K562 (cell line): ENCODE measurements at regions not wholly inside any gene's neighbourhood (a gene's known extent, or its start where the extent isn't known, plus 50 kb on each side); places are given as distances from the start of the nearest gene placed in this dataset.

Experiments used
- ATAC-seq: fragments of 200-7000 bp; cut with Tn5 transposase; 3 replicates; pipeline ENCODE4 v1.9.1; 2020; ENCODE audit warnings: moderate library complexity
- BruUV-seq: library from RNA; stranded (reverse); fragments of 400-500 nt; replicated peaks from 2 replicates; lab custom pipeline; 2021; lab: Mats Ljungman, UMichigan
- CTCF ChIA-PET: fragments of 300-600 bp; formaldehyde crosslinking; extraction: SDS; loops from one replicate; lab custom pipeline; 2021; ENCODE audit warnings: low intra/inter-chr PET ratio; lab: Yijun Ruan, JAX
- POLR2A ChIA-PET: fragments of 300-600, 350-650 bp; sonication (Branson Sonifier 250); formaldehyde crosslinking; extraction: SDS; loops from one replicate; lab custom pipeline; 2021; ENCODE audit warnings: antibody characterized with exemption, inconsistent platforms; lab: Yijun Ruan, JAX
- DNase-seq, 4 experiments: peaks; one replicate each; pipeline versions ENCODE4 v3.0.0 to v3.0.0-alpha.2; 2011 to 2018; ENCODE audit warnings: low spot score in 3 of 4, mixed read lengths in 3 of 4; ENCODE audit errors: extremely low read depth in 1 of 4
- FAIRE-seq: peaks from 2 replicates; lab custom pipeline; 2011; peaks lifted over from hg19 to GRCh38; lab: Jason Lieb, UNC
- H2AFZ ChIP-seq: 2 replicates; pipeline ENCODE4 v1.6.0; 2011; ENCODE audit warnings: low read depth, low read length, control low read depth, inconsistent platforms
- H3K27ac ChIP-seq: fragments of 200-600 bp; 3 replicates; pipeline ENCODE4 v1.8.0; 2011; ENCODE audit warnings: low read depth, mild to moderate bottlenecking, control low read depth, inconsistent platforms, low read length, moderate library complexity, mixed read lengths; ENCODE audit errors: extremely low read depth
- H3K27me3 ChIP-seq, 2 experiments: fragments of 300-600 bp in 1 of 2; 2 replicates in 1 of 2; 3 replicates in 1 of 2; pipeline versions ENCODE4 v1.6.0 to v1.8.0; 2011; ENCODE audit warnings: inconsistent platforms in 2 of 2, low read length in 2 of 2, mild to moderate bottlenecking in 1 of 2, mixed read lengths in 1 of 2, moderate library complexity in 1 of 2; ENCODE audit not compliant: control insufficient read depth in 2 of 2, insufficient read depth in 2 of 2
- H3K36me3 ChIP-seq: fragments of 300-600 bp; 3 replicates; pipeline ENCODE4 v1.8.0; 2011; ENCODE audit warnings: mild to moderate bottlenecking, low read length, inconsistent platforms; ENCODE audit not compliant: control insufficient read depth, insufficient read depth
- H3K4me1 ChIP-seq, 2 experiments: fragments of 200-600 bp in 1 of 2; replicated peaks in 1 of 2; 2 replicates in 1 of 2; 3 replicates in 1 of 2; pipeline versions ENCODE4 v1.5.1 to v1.8.0; 2011; ENCODE audit warnings: inconsistent platforms in 2 of 2, low read length in 2 of 2, mild to moderate bottlenecking in 1 of 2, mixed read lengths in 1 of 2, moderate library complexity in 1 of 2; ENCODE audit not compliant: control insufficient read depth in 2 of 2, insufficient read depth in 2 of 2
- H3K4me2 ChIP-seq: 2 replicates; pipeline ENCODE4 v1.6.1; 2011; ENCODE audit warnings: low read length, control low read depth, inconsistent platforms, mixed read lengths; ENCODE audit not compliant: insufficient read depth
- H3K4me3 ChIP-seq: fragments of 200-600 bp; sonication (generic), shearing (Covaris generic); 2 replicates; pipeline ENCODE4 v1.5.1; 2016; ENCODE audit warnings: control low read depth, inconsistent platforms
- H3K79me2 ChIP-seq: fragments of 200-600 bp; 3 replicates; pipeline ENCODE4 v1.8.0; 2011; ENCODE audit warnings: low read length, inconsistent platforms; ENCODE audit not compliant: control insufficient read depth, insufficient read depth
- H3K9ac ChIP-seq, 2 experiments: 2 replicates each; pipeline versions ENCODE4 v1.6.0 to v1.6.1; 2011; ENCODE audit warnings: low read depth in 2 of 2, low read length in 2 of 2, control low read depth in 1 of 2, inconsistent platforms in 1 of 2, mild to moderate bottlenecking in 1 of 2, mixed read lengths in 1 of 2; ENCODE audit not compliant: insufficient read depth in 1 of 2
- H3K9me1 ChIP-seq: one replicate; pipeline ENCODE4 v1.6.0; 2011; ENCODE audit warnings: inconsistent platforms, mild to moderate bottlenecking, low read length, moderate library complexity; ENCODE audit not compliant: control insufficient read depth, insufficient read depth
- H3K9me3 ChIP-seq: replicated peaks from 2 replicates; pipeline ENCODE4 v1.5.1; 2011; ENCODE audit warnings: low read depth, low read length, inconsistent platforms; ENCODE audit not compliant: control insufficient read depth, insufficient read depth
- H4K20me1 ChIP-seq: replicated peaks from 2 replicates; pipeline ENCODE4 v1.6.1; 2011; ENCODE audit warnings: low read length, inconsistent platforms, mixed read lengths; ENCODE audit not compliant: control insufficient read depth, insufficient read depth
- FOSL1 ChIP-seq: fragments of 200-800 bp; sonication (Bioruptor generic); conservative IDR thresholded peaks from 2 replicates; pipeline ENCODE4 v1.6.1; 2016; ENCODE audit warnings: missing genetic modification characterization, missing compliant biosample characterization
- FOXJ2 ChIP-seq: fragments of 200-800 bp; sonication (Bioruptor generic); IDR thresholded peaks from 2 replicates; pipeline ENCODE4 v1.6.1; 2016; ENCODE audit warnings: missing genetic modification characterization, missing compliant biosample characterization
- JUND ChIP-seq, 2 experiments: IDR thresholded peaks; 2 replicates in 1 of 2; 3 replicates in 1 of 2; pipeline ENCODE4 v1.6.1; 2011; ENCODE audit warnings: borderline replicate concordance in 2 of 2, low read depth in 2 of 2, low read length in 2 of 2, improper control_type of control experiment in 1 of 2, missing biosample characterization in 1 of 2, missing genetic modification characterization in 1 of 2, missing genetic modification reagents in 1 of 2
- LCOR ChIP-seq: sonication (generic); formaldehyde crosslinking; IDR thresholded peaks from 2 replicates; pipeline ENCODE4 v1.8.0; 2022; ENCODE audit warnings: mild to moderate bottlenecking, missing genetic modification reagents
- RAD21 ChIP-seq, 2 experiments: fragments of 250-450 bp in 1 of 2; fragments of 450-650 bp in 1 of 2; sonication (Bioruptor Pico) in 1 of 2; formaldehyde crosslinking in 1 of 2; IDR thresholded peaks in 1 of 2; conservative IDR thresholded peaks in 1 of 2; 2 replicates each; pipeline versions ENCODE4 v1.4.0 to v1.8.0; 2020 to 2022; ENCODE audit warnings: mild to moderate bottlenecking in 2 of 2, moderate library complexity in 1 of 2
- RBM25 ChIP-seq: fragments of 200-400 bp; formaldehyde crosslinking; IDR thresholded peaks from 2 replicates; pipeline ENCODE4 v1.6.1; 2018; ENCODE audit warnings: low read length, low read depth, moderate library complexity; ENCODE audit not compliant: severe bottlenecking
- ZNF77 ChIP-seq: fragments of 250-450 bp; sonication (Bioruptor Pico); IDR thresholded peaks from 2 replicates; pipeline ENCODE4 v1.5.0; 2020
- ZZZ3 ChIP-seq: fragments of 450-650 bp; IDR thresholded peaks from 2 replicates; pipeline ENCODE4 v1.6.1; 2016; ENCODE audit warnings: antibody characterized with exemption, mild to moderate bottlenecking, moderate library complexity
- WGBS: fragments of 100-300 bp; shearing (Covaris generic); methylation state at CpG from one replicate; pipeline ENCODE4 v1.1.6; 2016; ENCODE audit warnings: low coverage, mixed read lengths; ENCODE audit not compliant: insufficient coverage; ENCODE audit errors: missing lambda C conversion rate; 5-methylcytosine and 5-hydroxymethylcytosine counted together
- in situ Hi-C: fragments of 300-500 bp; cut with MboI; formaldehyde crosslinking; loops from 4 replicates; pipeline ENCODE4 v1.15.0; 2018; ENCODE audit warnings: inconsistent platforms, mixed read lengths
- intact Hi-C: fragments of 100-400 bp; cut with micrococcal nuclease; formaldehyde crosslinking; loops from 2 replicates; pipeline ENCODE4 v1.14.2; 2022
- TF ChIP-seq, protein P1 (sequence below): fragments of 450-650 bp; formaldehyde crosslinking; IDR thresholded peaks from 2 replicates; pipeline ENCODE4 v1.4.0; 2020; ENCODE audit warnings: mild to moderate bottlenecking, mixed read lengths
- TF ChIP-seq, protein P2 (sequence below): fragments of 450-650 bp; IDR thresholded peaks from 2 replicates; pipeline ENCODE4 v1.6.1; 2017; ENCODE audit warnings: antibody characterized with exemption, mild to moderate bottlenecking

DNA sequence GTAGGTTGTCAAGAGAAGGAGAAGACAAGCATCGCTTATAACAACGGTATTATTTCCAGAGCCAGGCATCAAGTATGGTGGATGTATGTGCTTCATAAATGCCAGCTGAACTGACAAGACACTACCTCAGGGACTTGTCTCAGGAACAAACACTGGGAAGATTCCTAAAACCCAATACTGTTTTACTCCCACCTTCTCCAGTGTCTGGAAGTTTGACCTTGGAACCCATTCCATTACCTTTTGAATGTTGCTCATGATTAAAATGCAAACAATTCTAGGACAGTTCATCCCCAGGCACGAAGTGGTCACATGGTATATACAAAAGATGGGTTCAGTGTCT, 300.1 kb downstream of the ADGB start (continued):
- TF ChIP-seq, protein P1, sequence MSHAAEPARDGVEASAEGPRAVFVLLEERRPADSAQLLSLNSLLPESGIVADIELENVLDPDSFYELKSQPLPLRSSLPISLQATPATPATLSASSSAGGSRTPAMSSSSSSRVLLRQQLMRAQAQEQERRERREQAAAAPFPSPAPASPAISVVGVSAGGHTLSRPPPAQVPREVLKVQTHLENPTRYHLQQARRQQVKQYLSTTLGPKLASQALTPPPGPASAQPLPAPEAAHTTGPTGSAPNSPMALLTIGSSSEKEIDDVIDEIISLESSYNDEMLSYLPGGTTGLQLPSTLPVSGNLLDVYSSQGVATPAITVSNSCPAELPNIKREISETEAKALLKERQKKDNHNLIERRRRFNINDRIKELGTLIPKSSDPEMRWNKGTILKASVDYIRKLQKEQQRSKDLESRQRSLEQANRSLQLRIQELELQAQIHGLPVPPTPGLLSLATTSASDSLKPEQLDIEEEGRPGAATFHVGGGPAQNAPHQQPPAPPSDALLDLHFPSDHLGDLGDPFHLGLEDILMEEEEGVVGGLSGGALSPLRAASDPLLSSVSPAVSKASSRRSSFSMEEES (CRISPR knock-in tag) = peak; percentile 30

DNA sequence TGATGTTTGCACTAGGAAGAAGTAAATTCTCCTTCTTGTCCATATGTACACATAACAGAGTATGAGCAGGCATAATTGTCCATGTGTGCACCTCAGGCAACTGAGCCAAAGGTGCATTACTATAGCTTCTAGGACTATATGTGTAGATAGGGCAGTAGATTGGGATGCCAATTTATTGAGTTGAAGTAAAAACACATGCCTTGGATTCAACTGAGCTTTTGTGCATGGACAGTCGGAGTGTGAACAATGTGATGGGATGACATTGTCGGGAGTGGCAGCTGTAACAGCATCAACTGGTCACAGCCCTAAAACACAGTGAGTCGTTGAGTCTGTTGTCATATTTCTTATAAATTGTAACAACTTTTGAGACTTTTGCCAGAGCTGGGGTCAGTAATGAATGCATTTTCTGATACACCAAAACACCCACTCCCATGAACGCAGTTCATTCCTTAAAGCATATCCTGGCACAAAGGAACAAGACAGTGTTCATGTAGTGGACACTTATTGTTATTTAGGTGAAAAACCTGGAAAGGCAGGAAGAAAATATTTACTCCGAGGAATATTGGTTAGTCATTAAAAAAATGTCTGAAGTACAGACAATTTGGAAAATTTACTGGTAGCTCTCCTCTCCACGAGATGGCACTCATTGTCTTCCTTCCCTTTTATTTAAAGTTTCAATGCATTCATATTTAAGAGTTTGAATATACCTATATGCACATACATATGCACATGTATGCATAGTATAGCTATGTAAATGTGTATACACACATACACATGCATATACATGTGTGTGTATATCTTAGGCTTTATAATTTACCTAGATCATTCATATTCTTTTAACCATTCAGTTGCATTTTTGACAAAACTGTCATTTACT, 302.0 kb upstream of the STXBP5 start:
- Histone ChIP-seq H2AFZ (peak overlapping the region; percentile 74), H3K27ac (peak overlapping the region; percentile 21; the same call in 2 of the 3 replicates), H3K79me2 (peaks cover 2% of the 10 kb centered on the region; the same call in 1 of the 3 replicates), H3K9ac (peak overlapping the region in 1 of 2 experiments; percentile 36; a peak in 2 of 4 replicates), H3K36me3 (no peaks in the 10 kb centered on the region), H3K27me3 (no peaks in the 10 kb centered on the region), H3K9me1 (no peaks in the 10 kb centered on the region), H3K4me1 (peaks cover 7 to 42% of the 10 kb centered on the region in 2 experiments), H3K4me2 (no peak overlapping the region; the same call in 1 of the 2 replicates), H3K9me3 (no peaks in the 10 kb centered on the region), H4K20me1 (no peaks in the 10 kb centered on the region), H3K4me3 (no peak overlapping the region)
- peak; percentile 54 for ATAC-seq
- POLR2A ChIA-PET = interaction anchor here (0.6 to 5.0 kb wide), 13 partner anchors 10 to 921 kb away, joined by 3 to 36 read pairs (median 5); no protein-coding TSS in a partner anchor
- in situ Hi-C loops (no loop called here), intact Hi-C loops (loop anchor here (1.0 to 5.0 kb wide), 4 partner anchors 100 to 601 kb away; no protein-coding TSS in a partner anchor)
- no TSS peak for BruUV-seq
- peak in 1 of 4 experiments; percentile 67 for DNase-seq
- FAIRE-seq = peak; percentile 15
- WGBS = 45% methylated on average over 6 of the region's 6 CpGs
- CTCF ChIA-PET = interaction anchor here (0.8 to 1.5 kb wide), 6 partner anchors 44 to 384 kb away, joined by 3 to 11 read pairs (median 5); no protein-coding TSS in a partner anchor
- TF ChIP-seq JUND (IDR thresholded peaks at IDR 0.05; ENCODE audit: borderline replicate concordance, low read depth, low read length) (peak; percentile 6; the same call in 1 of the 2 replicates), JUND (tag; IDR thresholded peaks at IDR 0.05; ENCODE audit: borderline replicate concordance, low read depth, low read length) (no peak), FOXJ2 (tag) (peak; percentile 38; the same call in 1 of the 2 replicates), RAD21 (CRISPR knock-in tag; conservative IDR thresholded peaks at IDR 0.05 in 1 of 2, IDR thresholded peaks at IDR 0.05 in 1 of 2) (peak; percentile 98 to 99), FOSL1 (tag) (peak; percentile 40; the same call in 1 of the 2 replicates), ZNF77 (CRISPR knock-in tag) (no peak), RBM25 (no peak), ZZZ3 (peak; percentile 75), LCOR (CRISPR knock-in tag) (0 out of 2 replicates have a peak, but pooled peaks have one; percentile 52)
- TF ChIP-seq, protein P2, sequence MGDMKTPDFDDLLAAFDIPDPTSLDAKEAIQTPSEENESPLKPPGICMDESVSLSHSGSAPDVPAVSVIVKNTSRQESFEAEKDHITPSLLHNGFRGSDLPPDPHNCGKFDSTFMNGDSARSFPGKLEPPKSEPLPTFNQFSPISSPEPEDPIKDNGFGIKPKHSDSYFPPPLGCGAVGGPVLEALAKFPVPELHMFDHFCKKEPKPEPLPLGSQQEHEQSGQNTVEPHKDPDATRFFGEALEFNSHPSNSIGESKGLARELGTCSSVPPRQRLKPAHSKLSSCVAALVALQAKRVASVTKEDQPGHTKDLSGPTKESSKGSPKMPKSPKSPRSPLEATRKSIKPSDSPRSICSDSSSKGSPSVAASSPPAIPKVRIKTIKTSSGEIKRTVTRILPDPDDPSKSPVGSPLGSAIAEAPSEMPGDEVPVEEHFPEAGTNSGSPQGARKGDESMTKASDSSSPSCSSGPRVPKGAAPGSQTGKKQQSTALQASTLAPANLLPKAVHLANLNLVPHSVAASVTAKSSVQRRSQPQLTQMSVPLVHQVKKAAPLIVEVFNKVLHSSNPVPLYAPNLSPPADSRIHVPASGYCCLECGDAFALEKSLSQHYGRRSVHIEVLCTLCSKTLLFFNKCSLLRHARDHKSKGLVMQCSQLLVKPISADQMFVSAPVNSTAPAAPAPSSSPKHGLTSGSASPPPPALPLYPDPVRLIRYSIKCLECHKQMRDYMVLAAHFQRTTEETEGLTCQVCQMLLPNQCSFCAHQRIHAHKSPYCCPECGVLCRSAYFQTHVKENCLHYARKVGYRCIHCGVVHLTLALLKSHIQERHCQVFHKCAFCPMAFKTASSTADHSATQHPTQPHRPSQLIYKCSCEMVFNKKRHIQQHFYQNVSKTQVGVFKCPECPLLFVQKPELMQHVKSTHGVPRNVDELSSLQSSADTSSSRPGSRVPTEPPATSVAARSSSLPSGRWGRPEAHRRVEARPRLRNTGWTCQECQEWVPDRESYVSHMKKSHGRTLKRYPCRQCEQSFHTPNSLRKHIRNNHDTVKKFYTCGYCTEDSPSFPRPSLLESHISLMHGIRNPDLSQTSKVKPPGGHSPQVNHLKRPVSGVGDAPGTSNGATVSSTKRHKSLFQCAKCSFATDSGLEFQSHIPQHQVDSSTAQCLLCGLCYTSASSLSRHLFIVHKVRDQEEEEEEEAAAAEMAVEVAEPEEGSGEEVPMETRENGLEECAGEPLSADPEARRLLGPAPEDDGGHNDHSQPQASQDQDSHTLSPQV = peak; percentile 56; the same call in 1 of the 2 replicates
